A549 (cell line): ENCODE measurements at regions not wholly inside any gene's neighbourhood (a gene's known extent, or its start where the extent isn't known, plus 50 kb on each side); places are given as distances from the start of the nearest gene placed in this dataset.
"Not testable (repeated sequence)": the region's sequence is repeated elsewhere in the genome, so short reads cannot be mapped to it uniquely, and the experiment has no call there.

Experiments
- ATAC-seq, 2 experiments: fragments of 200-7000 bp in 1 of 2; fragments of >200 bp in 1 of 2; cut with Nextera tagmentation in 1 of 2; cut with Tn5 transposase in 1 of 2; 3 replicates each; pipeline versions ENCODE4 v1.8.0 to v1.9.1; 2018 to 2020; ENCODE audit warnings: mild to moderate bottlenecking in 1 of 2, moderate library complexity in 1 of 2
- CTCF ChIA-PET: fragments of 300-600 bp; sonication (Branson Sonifier 250); formaldehyde crosslinking; extraction: SDS; loops from one replicate; lab custom pipeline; 2021; ENCODE audit warnings: antibody characterized with exemption, inconsistent platforms; lab: Yijun Ruan, JAX
- POLR2A ChIA-PET: fragments of 350-600 bp; formaldehyde crosslinking; extraction: SDS; loops from one replicate; lab custom pipeline; 2021; ENCODE audit warnings: antibody characterized with exemption, inconsistent platforms; lab: Yijun Ruan, JAX
- DNase-seq, 2 experiments: peaks; one replicate each; pipeline versions ENCODE4 v3.0.0 to v3.0.0-alpha.2; 2011 to 2016; ENCODE audit warnings: low read depth in 1 of 2, low spot score in 1 of 2
- FAIRE-seq: peaks from 2 replicates; lab custom pipeline; 2011; peaks lifted over from hg19 to GRCh38; lab: Jason Lieb, UNC
- H3K27ac ChIP-seq, 2 experiments: fragments of >200 bp; sonication (Bioruptor Twin); formaldehyde crosslinking; 3 replicates each; pipeline ENCODE4 v1.5.1; 2016 to 2017
- H3K4me1 ChIP-seq: fragments of >200 bp; sonication (Bioruptor Twin); formaldehyde crosslinking; 3 replicates; pipeline ENCODE4 v1.6.1; 2016
- H3K4me2 ChIP-seq: fragments of >200 bp; sonication (Bioruptor Twin); formaldehyde crosslinking; 3 replicates; pipeline ENCODE4 v1.6.1; 2016
- H3K4me3 ChIP-seq: fragments of >200 bp; sonication (Bioruptor Twin); formaldehyde crosslinking; 3 replicates; pipeline ENCODE4 v1.5.1; 2016
- H3K9me3 ChIP-seq: fragments of >200 bp; sonication (Bioruptor Twin); formaldehyde crosslinking; 3 replicates; pipeline ENCODE4 v1.6.1; 2016
- ATOH8 ChIP-seq: fragments of 250-450 bp; sonication (Bioruptor Pico); IDR thresholded peaks from 2 replicates; pipeline ENCODE4 v1.5.0; 2020; ENCODE audit warnings: low read depth, mild to moderate bottlenecking, moderate library complexity
- CBX2 ChIP-seq: fragments of 200-600 bp; sonication (generic); IDR thresholded peaks from 2 replicates; pipeline ENCODE4 v1.6.1; 2016; ENCODE audit warnings: low read depth, mild to moderate bottlenecking, borderline replicate concordance
- CEBPB ChIP-seq, 2 experiments: fragments of >200 bp in 1 of 2; sonication (Bioruptor Twin) in 1 of 2; formaldehyde crosslinking in 1 of 2; IDR thresholded peaks; 2 replicates each; pipeline ENCODE4 v1.6.1; 2012 to 2016
- EHF ChIP-seq: fragments of 250-450 bp; sonication (Bioruptor Pico); IDR thresholded peaks from 2 replicates; pipeline ENCODE4 v1.5.0; 2020; ENCODE audit warnings: mild to moderate bottlenecking
- EHMT2 ChIP-seq: fragments of 200-600 bp; sonication (generic); IDR thresholded peaks from 2 replicates; pipeline ENCODE4 v1.6.1; 2016; ENCODE audit warnings: antibody characterized with exemption, low read depth, mild to moderate bottlenecking, moderate library complexity
- ESRRA ChIP-seq: fragments of 150-350 bp; IDR thresholded peaks from 2 replicates; pipeline ENCODE4 v1.6.1; 2014; ENCODE audit warnings: mild to moderate bottlenecking, low read length, borderline replicate concordance
- FOSB ChIP-seq: fragments of 250-450 bp; sonication (Bioruptor Pico); IDR thresholded peaks from 2 replicates; pipeline ENCODE4 v1.5.0; 2020; ENCODE audit warnings: mild to moderate bottlenecking, moderate library complexity
- FOSL2 ChIP-seq, 2 experiments: fragments of 450-650 bp in 1 of 2; fragments of >200 bp in 1 of 2; sonication (Bioruptor Twin) in 1 of 2; formaldehyde crosslinking; IDR thresholded peaks; 2 replicates each; pipeline versions ENCODE4 v1.5.0 to v1.6.1; 2016 to 2020; ENCODE audit warnings: mild to moderate bottlenecking in 1 of 2, moderate library complexity in 1 of 2
- HOXA7 ChIP-seq: fragments of 250-450 bp; sonication (Bioruptor Pico); IDR thresholded peaks from 2 replicates; pipeline ENCODE4 v1.5.0; 2020; ENCODE audit warnings: mild to moderate bottlenecking, moderate library complexity
- HOXB5 ChIP-seq: fragments of 250-450 bp; sonication (Bioruptor Pico); IDR thresholded peaks from 2 replicates; pipeline ENCODE4 v1.5.0; 2020; ENCODE audit warnings: mild to moderate bottlenecking, moderate library complexity
- JUNB ChIP-seq: fragments of >200 bp; sonication (Bioruptor Twin); formaldehyde crosslinking; IDR thresholded peaks from 2 replicates; pipeline ENCODE4 v1.6.1; 2016
- NR3C1 ChIP-seq: fragments of >200 bp; sonication (Bioruptor Twin); formaldehyde crosslinking; IDR thresholded peaks from 3 replicates; pipeline ENCODE4 v1.6.1; 2017
- PHF8 ChIP-seq: fragments of 200-600 bp; sonication (generic); IDR thresholded peaks from 2 replicates; pipeline ENCODE4 v1.6.1; 2016; ENCODE audit warnings: low read depth, mild to moderate bottlenecking, antibody characterized with exemption, moderate library complexity, borderline replicate concordance
- POLR2A ChIP-seq: IDR thresholded peaks from 2 replicates; pipeline ENCODE4 v1.6.1; 2012; ENCODE audit warnings: mild to moderate bottlenecking, low read length
- POLR2AphosphoS2 ChIP-seq: conservative IDR thresholded peaks from 2 replicates; pipeline ENCODE4 v1.6.1; 2012; ENCODE audit warnings: low read length, improper control_type of control experiment, inconsistent platforms
- RAD21 ChIP-seq, 2 experiments: fragments of >200 bp in 1 of 2; sonication (Bioruptor Twin) in 1 of 2; formaldehyde crosslinking in 1 of 2; IDR thresholded peaks in 1 of 2; conservative IDR thresholded peaks in 1 of 2; 2 replicates in 1 of 2; 3 replicates in 1 of 2; pipeline ENCODE4 v1.6.1; 2012 to 2018; ENCODE audit warnings: inconsistent platforms in 1 of 2
- TP53 ChIP-seq: fragments of 250-450 bp; sonication (Bioruptor Pico); IDR thresholded peaks from 2 replicates; pipeline ENCODE4 v1.5.0; 2021; ENCODE audit warnings: mild to moderate bottlenecking, moderate library complexity
- ZC3H11A ChIP-seq: fragments of 450-650 bp; IDR thresholded peaks from 2 replicates; pipeline ENCODE4 v1.6.1; 2014; ENCODE audit warnings: antibody characterized with exemption, mild to moderate bottlenecking
- WGBS: methylation state at CpG from one replicate; pipeline ENCODE4 v1.1.6; 2017; ENCODE audit errors: missing lambda C conversion rate; 5-methylcytosine and 5-hydroxymethylcytosine counted together

GRCh38 chr12:105888696-105889095, 250.1 kb downstream of the NUAK1 start:
- Histone ChIP-seq H3K4me3 (no peak overlapping the region), H3K4me2 (no peak overlapping the region), H3K4me1 (no peaks in the 10 kb centered on the region), H3K27ac (no peak overlapping the region), H3K9me3 (no peaks in the 10 kb centered on the region)
- ChIA-PET POLR2A (no interaction called here), CTCF (interaction anchor here (1.1 kb wide), 1 partner anchor 8 kb away, joined by 7 read pairs; no protein-coding TSS in a partner anchor)
- 51% methylated on average over 4 of the region's 4 CpGs for WGBS
- ATAC-seq (no peak), FAIRE-seq (no peak), DNase-seq (no peak)
- no peak for TF ChIP-seq RAD21 (conservative IDR thresholded peaks at IDR 0.05 in 1 of 2, IDR thresholded peaks at IDR 0.05 in 1 of 2)
- TF ChIP-seq EHF (CRISPR knock-in tag), result no peak
- no peak for TF ChIP-seq ESRRA
- no peak for TF ChIP-seq HOXB5 (CRISPR knock-in tag)
- no peak for TF ChIP-seq HOXA7 (CRISPR knock-in tag)
- TF ChIP-seq TP53 (CRISPR knock-in tag), result no peak
- TF ChIP-seq CBX2, result no peak
- TF ChIP-seq CEBPB (IDR thresholded peaks at IDR 0.05), result no peak

GRCh38 chr12:105892362-105892910, 246.3 kb downstream of the NUAK1 start:
- POLR2A ChIA-PET, result no interaction called here
- no peak for DNase-seq

GRCh38 chr12:105895197-105895832, 243.4 kb downstream of the NUAK1 start:
- DNase-seq, H3K4me2 ChIP-seq, H3K4me3 ChIP-seq, H3K4me1 ChIP-seq, H3K27ac ChIP-seq, H3K9me3 ChIP-seq, FAIRE-seq, ATAC-seq, POLR2A ChIA-PET: not testable (repeated sequence)
- 67% methylated on average over 10 of the region's 10 CpGs for WGBS
- CTCF ChIA-PET, result interaction anchor here (0.9 kb wide), 1 partner anchor 474 kb away, joined by 3 read pairs; no protein-coding TSS in a partner anchor

More at GRCh38 chr12:105892362-105892910, 246.3 kb downstream of the NUAK1 start:
- CTCF ChIA-PET, result interaction anchor here (0.7 to 1.4 kb wide), 4 partner anchors 9 to 18 kb away, joined by 3 to 6 read pairs (median 4); no protein-coding TSS in a partner anchor
- FAIRE-seq (no peak), ATAC-seq (no peak)
- no peak overlapping the region for H3K4me2 ChIP-seq
- no peak overlapping the region for H3K27ac ChIP-seq
- H3K4me1 ChIP-seq, result no peaks in the 10 kb centered on the region
- no peak overlapping the region for H3K4me3 ChIP-seq
- 63% methylated on average over 4 of the region's 4 CpGs for WGBS
- H3K9me3 ChIP-seq, result no peaks in the 10 kb centered on the region
- TF ChIP-seq NR3C1, result no peak
- TF ChIP-seq ATOH8 (CRISPR knock-in tag), result no peak
- TF ChIP-seq EHMT2, result no peak
- TF ChIP-seq, all 56 proteins: peak for 0

GRCh38 chr12:105897311-105897725, 241.4 kb downstream of the NUAK1 start:
- ATAC-seq, result no peak

GRCh38 chr12:105898271-105898670, 240.5 kb downstream of the NUAK1 start:
- H3K4me2 ChIP-seq, DNase-seq, H3K9me3 ChIP-seq, H3K27ac ChIP-seq, FAIRE-seq, H3K4me3 ChIP-seq, H3K4me1 ChIP-seq, ATAC-seq, POLR2A ChIA-PET: not testable (repeated sequence)
- CTCF ChIA-PET, result interaction anchor here (2.2 kb wide), 1 partner anchor 238 kb away, joined by 7 read pairs; no protein-coding TSS in a partner anchor
- 60% methylated on average over 6 of the region's 6 CpGs for WGBS

More at GRCh38 chr12:105897311-105897725, 241.4 kb downstream of the NUAK1 start:
- CTCF ChIA-PET, result interaction anchor here (0.8 to 2.2 kb wide), 4 partner anchors 12 to 477 kb away, joined by 3 to 7 read pairs (median 4); no protein-coding TSS in a partner anchor
- Histone ChIP-seq H3K9me3 (no peaks in the 10 kb centered on the region), H3K4me2 (no peak overlapping the region), H3K27ac (no peak overlapping the region), H3K4me3 (no peak overlapping the region)
- 60% methylated on average over 1 of the region's 1 CpG for WGBS
- TF ChIP-seq FOSL2 (IDR thresholded peaks at IDR 0.05) (no peak), FOSL2 (CRISPR knock-in tag; IDR thresholded peaks at IDR 0.05) (no peak), JUNB (no peak), POLR2AphosphoS2 (no peak), FOSB (CRISPR knock-in tag) (no peak), ZC3H11A (no peak), PHF8 (no peak), POLR2A (no peak)
- TF ChIP-seq, all 56 proteins: peak for 0
- FAIRE-seq (no peak), DNase-seq (no peak)
- H3K4me1 ChIP-seq, result no peaks in the 10 kb centered on the region
- POLR2A ChIA-PET, result no interaction called here
